ENCODE measurements at regions not wholly inside any gene's neighbourhood (a gene's known extent, or its start where the extent isn't known, plus 50 kb on each side); places are given as distances from the start of the nearest gene placed in this dataset.

DNA sequence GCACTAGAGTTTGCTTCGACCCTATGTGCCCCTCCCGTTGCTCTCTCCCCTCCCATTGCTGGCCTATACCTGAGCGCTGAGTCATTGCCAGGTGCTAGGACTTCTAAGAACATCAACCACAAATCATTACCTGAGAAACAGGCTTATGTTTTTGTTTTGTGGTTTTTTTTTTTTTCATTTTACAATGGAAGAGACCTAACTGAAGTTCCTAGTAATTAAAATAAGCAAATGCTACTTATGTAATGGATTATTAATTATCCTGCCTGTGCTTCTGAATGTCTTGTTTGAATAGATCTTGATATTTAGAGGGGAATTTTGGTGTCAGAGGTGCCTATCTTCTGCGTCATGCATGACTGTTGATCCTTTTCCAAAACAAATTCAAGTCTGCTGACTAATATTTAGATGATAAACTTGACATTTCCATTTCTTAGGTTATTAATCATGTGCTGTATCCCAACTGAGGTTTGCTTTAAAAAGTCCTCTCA lies 275.4 kb upstream of the CPEB2 start:
- Histone ChIP-seq H3K36me3 (ENCODE audit: control insufficient read depth in 1 of 2, insufficient read depth in 2 of 2, low read length in 2 of 2) (no peaks in the 10 kb centered on the region), H3K9ac (ENCODE audit: low read depth in 1 of 2, low read length in 2 of 2) (no peak overlapping the region), H3K27ac (ENCODE audit: low read depth, low read length) (no peak overlapping the region)

DNA sequence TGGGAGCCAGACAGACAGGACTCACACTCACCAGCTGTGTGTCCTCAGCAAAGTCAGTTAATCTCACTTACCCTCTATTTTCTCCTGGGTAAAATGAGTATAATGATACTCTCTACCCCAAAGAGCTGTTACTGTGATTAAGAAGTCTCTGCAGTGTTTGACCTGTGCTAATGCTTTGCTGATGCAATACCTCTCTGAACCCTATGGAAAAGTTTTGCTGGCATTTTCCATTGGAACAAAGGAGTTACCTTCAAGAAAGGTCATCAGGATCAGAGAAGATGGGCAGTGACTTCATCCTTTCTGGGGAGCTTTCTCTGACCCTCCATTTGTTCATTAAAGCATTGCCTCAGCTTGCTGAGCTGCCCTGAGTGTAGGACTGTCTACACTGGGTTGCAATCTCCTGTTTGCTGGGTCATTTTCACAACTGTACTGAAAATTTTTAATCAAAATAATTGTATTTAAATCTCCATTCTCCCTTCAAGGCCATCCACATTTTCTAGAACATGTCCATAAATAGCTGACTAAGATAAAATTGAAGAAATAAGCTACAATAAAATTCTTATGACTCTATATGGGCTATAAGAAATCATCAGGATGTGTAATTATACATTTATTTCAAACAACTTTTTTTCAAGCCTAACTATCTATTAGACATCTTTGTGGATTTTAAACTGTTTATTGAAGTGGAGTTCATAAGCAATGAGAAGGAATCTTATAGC lies 272.8 kb upstream of the CPEB2 start:
- Histone ChIP-seq H3K27me3 (ENCODE audit: control insufficient read depth in 1 of 2, insufficient read depth in 2 of 2, low read length in 2 of 2) (no peaks in the 10 kb centered on the region), H3K9me3 (ENCODE audit: control insufficient read depth in 1 of 2, low read length in 2 of 2) (no peaks in the 10 kb centered on the region), H3K9ac (ENCODE audit: low read depth in 1 of 2, low read length in 2 of 2) (no peak overlapping the region), H3K4me1 (ENCODE audit: control insufficient read depth in 1 of 2, insufficient read depth in 2 of 2, low read length in 2 of 2) (no peaks in the 10 kb centered on the region), H3K36me3 (ENCODE audit: control insufficient read depth in 1 of 2, insufficient read depth in 2 of 2, low read length in 2 of 2) (no peaks in the 10 kb centered on the region), H3K27ac (ENCODE audit: low read depth, low read length) (no peak overlapping the region), H3K4me3 (ENCODE audit: low read depth in 1 of 2, low read length in 2 of 2) (no peak overlapping the region)

More for the DNA sequence above, 275.4 kb upstream of the CPEB2 start:
- H3K4me1 ChIP-seq (ENCODE audit: control insufficient read depth in 1 of 2, insufficient read depth in 2 of 2, low read length in 2 of 2): no peaks in the 10 kb centered on the region
- H3K27me3 ChIP-seq (ENCODE audit: control insufficient read depth in 1 of 2, insufficient read depth in 2 of 2, low read length in 2 of 2): no peaks in the 10 kb centered on the region
- no peak overlapping the region for H3K4me3 ChIP-seq (ENCODE audit: low read depth in 1 of 2, low read length in 2 of 2)
- H3K9me3 ChIP-seq (ENCODE audit: control insufficient read depth in 1 of 2, low read length in 2 of 2): no peaks in the 10 kb centered on the region

- Histone ChIP-seq H3K9ac (ENCODE audit: low read depth in 1 of 2, low read length in 2 of 2) (no peak overlapping the region), H3K9me3 (ENCODE audit: control insufficient read depth in 1 of 2, low read length in 2 of 2) (no peaks in the 10 kb centered on the region), H3K27ac (ENCODE audit: low read depth, low read length) (no peak overlapping the region)
Observed at GRCh38 chr4:14742054-14742453, 260.2 kb upstream of the CPEB2 start.

GRCh38 chr4:14743172-14743571 lies 259.1 kb upstream of the CPEB2 start:
- no peak overlapping the region for H3K4me3 ChIP-seq (ENCODE audit: low read depth in 1 of 2, low read length in 2 of 2)
- no peaks in the 10 kb centered on the region for H3K9me3 ChIP-seq (ENCODE audit: control insufficient read depth in 1 of 2, low read length in 2 of 2)
- H3K27me3 ChIP-seq (ENCODE audit: control insufficient read depth in 1 of 2, insufficient read depth in 2 of 2, low read length in 2 of 2): no peaks in the 10 kb centered on the region
- H3K36me3 ChIP-seq (ENCODE audit: control insufficient read depth in 1 of 2, insufficient read depth in 2 of 2, low read length in 2 of 2): no peaks in the 10 kb centered on the region
- no peak overlapping the region for H3K9ac ChIP-seq (ENCODE audit: low read depth in 1 of 2, low read length in 2 of 2)
- H3K27ac ChIP-seq (ENCODE audit: low read depth, low read length): no peak overlapping the region
- no peaks in the 10 kb centered on the region for H3K4me1 ChIP-seq (ENCODE audit: control insufficient read depth in 1 of 2, insufficient read depth in 2 of 2, low read length in 2 of 2)

More at GRCh38 chr4:14742054-14742453, 260.2 kb upstream of the CPEB2 start:
- H3K27me3 ChIP-seq (ENCODE audit: control insufficient read depth in 1 of 2, insufficient read depth in 2 of 2, low read length in 2 of 2): no peaks in the 10 kb centered on the region
- no peaks in the 10 kb centered on the region for H3K36me3 ChIP-seq (ENCODE audit: control insufficient read depth in 1 of 2, insufficient read depth in 2 of 2, low read length in 2 of 2)
- no peaks in the 10 kb centered on the region for H3K4me1 ChIP-seq (ENCODE audit: control insufficient read depth in 1 of 2, insufficient read depth in 2 of 2, low read length in 2 of 2)
- no peak overlapping the region for H3K4me3 ChIP-seq (ENCODE audit: low read depth in 1 of 2, low read length in 2 of 2)

GRCh38 chr4:14743601-14744000 lies 258.7 kb upstream of the CPEB2 start:
- Histone ChIP-seq H3K4me3 (ENCODE audit: low read depth in 1 of 2, low read length in 2 of 2) (no peak overlapping the region), H3K9me3 (ENCODE audit: control insufficient read depth in 1 of 2, low read length in 2 of 2) (no peaks in the 10 kb centered on the region), H3K36me3 (ENCODE audit: control insufficient read depth in 1 of 2, insufficient read depth in 2 of 2, low read length in 2 of 2) (no peaks in the 10 kb centered on the region), H3K4me1 (ENCODE audit: control insufficient read depth in 1 of 2, insufficient read depth in 2 of 2, low read length in 2 of 2) (no peaks in the 10 kb centered on the region), H3K9ac (ENCODE audit: low read depth in 1 of 2, low read length in 2 of 2) (no peak overlapping the region), H3K27me3 (ENCODE audit: control insufficient read depth in 1 of 2, insufficient read depth in 2 of 2, low read length in 2 of 2) (no peaks in the 10 kb centered on the region), H3K27ac (ENCODE audit: low read depth, low read length) (no peak overlapping the region)

- Histone ChIP-seq H3K27ac (ENCODE audit: low read depth, low read length) (no peak overlapping the region), H3K27me3 (ENCODE audit: control insufficient read depth in 1 of 2, insufficient read depth in 2 of 2, low read length in 2 of 2) (no peaks in the 10 kb centered on the region)
Observed at GRCh38 chr4:14744346-14744745, 257.9 kb upstream of the CPEB2 start.

GRCh38 chr4:14749910-14750309 lies 252.4 kb upstream of the CPEB2 start:
- no peak overlapping the region for H3K4me3 ChIP-seq (ENCODE audit: low read depth in 1 of 2, low read length in 2 of 2)
- no peaks in the 10 kb centered on the region for H3K4me1 ChIP-seq (ENCODE audit: control insufficient read depth in 1 of 2, insufficient read depth in 2 of 2, low read length in 2 of 2)
- peaks cover 0 to 13% of the 10 kb centered on the region in 2 donors for H3K9me3 ChIP-seq (ENCODE audit: control insufficient read depth in 1 of 2, low read length in 2 of 2)
- H3K27ac ChIP-seq (ENCODE audit: low read depth, low read length): no peak overlapping the region
- no peak overlapping the region for H3K9ac ChIP-seq (ENCODE audit: low read depth in 1 of 2, low read length in 2 of 2)
- no peaks in the 10 kb centered on the region for H3K27me3 ChIP-seq (ENCODE audit: control insufficient read depth in 1 of 2, insufficient read depth in 2 of 2, low read length in 2 of 2)
- no peaks in the 10 kb centered on the region for H3K36me3 ChIP-seq (ENCODE audit: control insufficient read depth in 1 of 2, insufficient read depth in 2 of 2, low read length in 2 of 2)

More at GRCh38 chr4:14744346-14744745, 257.9 kb upstream of the CPEB2 start:
- H3K4me1 ChIP-seq (ENCODE audit: control insufficient read depth in 1 of 2, insufficient read depth in 2 of 2, low read length in 2 of 2): no peaks in the 10 kb centered on the region
- H3K9ac ChIP-seq (ENCODE audit: low read depth in 1 of 2, low read length in 2 of 2): no peak overlapping the region
- no peaks in the 10 kb centered on the region for H3K9me3 ChIP-seq (ENCODE audit: control insufficient read depth in 1 of 2, low read length in 2 of 2)
- no peak overlapping the region for H3K4me3 ChIP-seq (ENCODE audit: low read depth in 1 of 2, low read length in 2 of 2)
- no peaks in the 10 kb centered on the region for H3K36me3 ChIP-seq (ENCODE audit: control insufficient read depth in 1 of 2, insufficient read depth in 2 of 2, low read length in 2 of 2)

DNA sequence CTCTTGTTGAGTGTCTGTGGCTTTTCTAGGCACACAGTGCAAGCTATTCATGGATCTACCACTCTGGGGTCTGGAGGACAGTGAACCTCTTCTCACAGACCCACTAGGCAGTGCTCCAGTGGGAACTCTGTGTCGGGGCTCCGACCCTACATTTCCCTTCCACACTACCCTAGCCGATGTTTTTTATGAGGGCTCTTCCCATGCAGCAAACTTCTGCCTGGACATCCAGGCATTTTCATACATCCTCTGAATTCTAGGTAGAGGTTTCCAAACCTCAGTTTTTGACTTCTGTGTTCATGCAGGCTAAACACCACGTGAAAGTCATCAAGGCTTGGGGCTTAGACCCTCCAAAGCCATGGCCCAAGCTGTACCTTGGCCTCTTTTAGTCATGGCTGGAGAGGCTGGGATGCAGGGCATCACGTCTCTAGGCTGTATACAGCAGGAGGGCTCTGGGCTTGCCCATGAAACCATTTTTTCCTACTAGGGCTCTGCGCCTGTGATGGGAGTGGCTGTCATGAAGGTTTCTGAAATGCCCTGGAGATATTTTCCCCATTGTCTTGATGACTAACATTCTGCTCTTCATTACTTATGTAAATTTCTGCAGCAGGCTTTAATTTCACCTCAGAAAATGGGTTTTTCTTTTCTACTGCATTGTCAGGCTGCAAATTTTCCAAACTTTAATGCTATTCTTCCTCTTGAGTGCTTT lies 249.8 kb upstream of the CPEB2 start:
- Histone ChIP-seq H3K27ac (ENCODE audit: low read depth, low read length) (no peak overlapping the region), H3K9me3 (ENCODE audit: control insufficient read depth in 1 of 2, low read length in 2 of 2) (peaks cover 0 to 13% of the 10 kb centered on the region in 2 donors), H3K36me3 (ENCODE audit: control insufficient read depth in 1 of 2, insufficient read depth in 2 of 2, low read length in 2 of 2) (no peaks in the 10 kb centered on the region), H3K4me1 (ENCODE audit: control insufficient read depth in 1 of 2, insufficient read depth in 2 of 2, low read length in 2 of 2) (no peaks in the 10 kb centered on the region), H3K4me3 (ENCODE audit: low read depth in 1 of 2, low read length in 2 of 2) (no peak overlapping the region), H3K9ac (ENCODE audit: low read depth in 1 of 2, low read length in 2 of 2) (no peak overlapping the region), H3K27me3 (ENCODE audit: control insufficient read depth in 1 of 2, insufficient read depth in 2 of 2, low read length in 2 of 2) (no peaks in the 10 kb centered on the region)

- Histone ChIP-seq H3K9ac (ENCODE audit: low read depth in 1 of 2, low read length in 2 of 2) (no peak overlapping the region), H3K27ac (ENCODE audit: low read depth, low read length) (no peak overlapping the region), H3K27me3 (ENCODE audit: control insufficient read depth in 1 of 2, insufficient read depth in 2 of 2, low read length in 2 of 2) (no peaks in the 10 kb centered on the region), H3K9me3 (ENCODE audit: control insufficient read depth in 1 of 2, low read length in 2 of 2) (no peaks in the 10 kb centered on the region), H3K4me1 (ENCODE audit: control insufficient read depth in 1 of 2, insufficient read depth in 2 of 2, low read length in 2 of 2) (no peaks in the 10 kb centered on the region), H3K36me3 (ENCODE audit: control insufficient read depth in 1 of 2, insufficient read depth in 2 of 2, low read length in 2 of 2) (no peaks in the 10 kb centered on the region), H3K4me3 (ENCODE audit: low read depth in 1 of 2, low read length in 2 of 2) (no peak overlapping the region)
Observed at GRCh38 chr4:14767142-14767541, 235.1 kb upstream of the CPEB2 start.

GRCh38 chr4:14768449-14768848 lies 233.8 kb upstream of the CPEB2 start:
- Histone ChIP-seq H3K36me3 (ENCODE audit: control insufficient read depth in 1 of 2, insufficient read depth in 2 of 2, low read length in 2 of 2) (no peaks in the 10 kb centered on the region), H3K27ac (ENCODE audit: low read depth, low read length) (no peak overlapping the region), H3K4me3 (ENCODE audit: low read depth in 1 of 2, low read length in 2 of 2) (no peak overlapping the region), H3K9me3 (ENCODE audit: control insufficient read depth in 1 of 2, low read length in 2 of 2) (no peaks in the 10 kb centered on the region), H3K27me3 (ENCODE audit: control insufficient read depth in 1 of 2, insufficient read depth in 2 of 2, low read length in 2 of 2) (no peaks in the 10 kb centered on the region), H3K4me1 (ENCODE audit: control insufficient read depth in 1 of 2, insufficient read depth in 2 of 2, low read length in 2 of 2) (no peaks in the 10 kb centered on the region), H3K9ac (ENCODE audit: low read depth in 1 of 2, low read length in 2 of 2) (no peak overlapping the region)

All from duodenal mucosa (tissue), 2 donors.